ENCODE measurements at regions not wholly inside any gene's neighbourhood (a gene's known extent, or its start where the extent isn't known, plus 50 kb on each side); places are given as distances from the start of the nearest gene placed in this dataset.

DNA sequence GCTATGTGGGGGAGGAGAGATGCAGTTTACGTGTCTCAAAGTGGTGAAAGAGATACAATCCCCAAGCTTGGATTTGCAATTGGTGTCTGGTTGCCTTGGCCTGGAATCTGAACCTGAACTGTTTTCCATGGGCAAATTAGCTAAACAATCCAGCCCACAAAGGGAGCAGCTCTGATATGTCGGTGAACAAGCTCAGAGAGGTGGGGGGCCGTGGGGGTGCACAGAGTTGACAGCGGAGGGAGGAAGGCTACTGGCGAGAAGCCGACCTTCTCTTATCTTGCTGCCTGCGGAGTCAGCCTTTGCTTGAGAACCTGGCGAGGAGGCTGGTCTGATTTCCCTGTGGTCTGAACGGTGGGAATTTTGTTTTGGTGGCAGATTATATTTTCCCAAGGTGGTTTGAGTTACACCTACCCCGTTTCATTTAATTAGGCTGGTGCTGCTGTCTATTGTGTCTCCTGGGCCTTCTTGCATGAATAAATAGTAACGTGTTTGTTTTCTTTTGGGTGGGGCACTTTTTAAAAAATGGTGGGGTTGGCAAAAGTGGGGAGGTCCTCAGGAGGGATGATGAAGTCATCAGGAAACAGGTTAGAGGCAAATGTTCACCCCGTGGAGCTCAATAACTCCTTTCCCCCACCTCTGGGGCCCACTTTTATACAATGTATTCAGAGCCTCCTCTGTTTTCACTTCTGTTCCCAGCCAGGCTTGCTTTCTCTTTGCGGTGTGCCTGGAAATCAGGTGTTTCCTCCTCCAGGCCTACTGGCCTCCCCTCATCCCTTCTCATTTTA is 80.9 kb upstream of the IGFBP5 start:
- 79% methylated on average over 11 of the region's 13 CpGs for WGBS (ENCODE audit: insufficient coverage)
- DNase-seq: no peak
- H3K27ac Mint-ChIP-seq: no peak overlapping the region
- intact Hi-C loops (cut with micrococcal nuclease): no loop called here
- no peaks in the 10 kb centered on the region for H3K79me2 ChIP-seq (ENCODE audit: insufficient read depth, low read length)
- no peak overlapping the region for H3K4me2 ChIP-seq (replicated peaks; ENCODE audit: extremely low read depth, low read length, poor library complexity, severe bottlenecking)
- no peak overlapping the region for H3K4me3 ChIP-seq (replicated peaks in 1 of 3; ENCODE audit: low read depth in 2 of 3, low read length in 3 of 3)
- H3K4me1 ChIP-seq (ENCODE audit: control insufficient read depth in 1 of 2, insufficient read depth in 2 of 2, low read length in 2 of 2): no peaks in the 10 kb centered on the region
- H4K20me1 ChIP-seq (ENCODE audit: insufficient read depth, low read length): no peaks in the 10 kb centered on the region
- no peak overlapping the region for H3K9ac ChIP-seq (ENCODE audit: insufficient read depth, low read length, poor library complexity, severe bottlenecking)
- H3K4me3 Mint-ChIP-seq: no peak overlapping the region
- TF ChIP-seq, protein P1, sequence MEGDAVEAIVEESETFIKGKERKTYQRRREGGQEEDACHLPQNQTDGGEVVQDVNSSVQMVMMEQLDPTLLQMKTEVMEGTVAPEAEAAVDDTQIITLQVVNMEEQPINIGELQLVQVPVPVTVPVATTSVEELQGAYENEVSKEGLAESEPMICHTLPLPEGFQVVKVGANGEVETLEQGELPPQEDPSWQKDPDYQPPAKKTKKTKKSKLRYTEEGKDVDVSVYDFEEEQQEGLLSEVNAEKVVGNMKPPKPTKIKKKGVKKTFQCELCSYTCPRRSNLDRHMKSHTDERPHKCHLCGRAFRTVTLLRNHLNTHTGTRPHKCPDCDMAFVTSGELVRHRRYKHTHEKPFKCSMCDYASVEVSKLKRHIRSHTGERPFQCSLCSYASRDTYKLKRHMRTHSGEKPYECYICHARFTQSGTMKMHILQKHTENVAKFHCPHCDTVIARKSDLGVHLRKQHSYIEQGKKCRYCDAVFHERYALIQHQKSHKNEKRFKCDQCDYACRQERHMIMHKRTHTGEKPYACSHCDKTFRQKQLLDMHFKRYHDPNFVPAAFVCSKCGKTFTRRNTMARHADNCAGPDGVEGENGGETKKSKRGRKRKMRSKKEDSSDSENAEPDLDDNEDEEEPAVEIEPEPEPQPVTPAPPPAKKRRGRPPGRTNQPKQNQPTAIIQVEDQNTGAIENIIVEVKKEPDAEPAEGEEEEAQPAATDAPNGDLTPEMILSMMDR (IDR thresholded peaks at IDR 0.05): no peak
- no peaks in the 10 kb centered on the region for H3K36me3 Mint-ChIP-seq
- peaks cover 0 to 4% (median 3%) of the 10 kb centered on the region in 3 donors for H3K27me3 Mint-ChIP-seq (ENCODE audit: low read depth in 3 of 3)
- H3K27me3 ChIP-seq (ENCODE audit: control insufficient read depth in 2 of 2, insufficient read depth in 2 of 2, low read length in 2 of 2): no peaks in the 10 kb centered on the region
- H2AFZ ChIP-seq (ENCODE audit: insufficient read depth, low read depth, low read length, poor library complexity, severe bottlenecking): no peak overlapping the region
- H3K9me3 Mint-ChIP-seq: peaks cover 4 to 18% (median 9%) of the 10 kb centered on the region in 7 donors
- H3K9me3 ChIP-seq (replicated peaks in 1 of 2; ENCODE audit: control insufficient read depth in 1 of 2, insufficient read depth in 1 of 2, low read length in 2 of 2): peaks cover 0 to 6% of the 10 kb centered on the region in 2 donors
- H3K36me3 ChIP-seq (replicated peaks in 1 of 2; ENCODE audit: control insufficient read depth in 1 of 2, insufficient read depth in 2 of 2, low read length in 2 of 2): no peaks in the 10 kb centered on the region
- H3K4me1 Mint-ChIP-seq: no peaks in the 10 kb centered on the region
- no peak overlapping the region for H3K27ac ChIP-seq (ENCODE audit: low read depth in 1 of 2, low read length in 2 of 2)

DNA sequence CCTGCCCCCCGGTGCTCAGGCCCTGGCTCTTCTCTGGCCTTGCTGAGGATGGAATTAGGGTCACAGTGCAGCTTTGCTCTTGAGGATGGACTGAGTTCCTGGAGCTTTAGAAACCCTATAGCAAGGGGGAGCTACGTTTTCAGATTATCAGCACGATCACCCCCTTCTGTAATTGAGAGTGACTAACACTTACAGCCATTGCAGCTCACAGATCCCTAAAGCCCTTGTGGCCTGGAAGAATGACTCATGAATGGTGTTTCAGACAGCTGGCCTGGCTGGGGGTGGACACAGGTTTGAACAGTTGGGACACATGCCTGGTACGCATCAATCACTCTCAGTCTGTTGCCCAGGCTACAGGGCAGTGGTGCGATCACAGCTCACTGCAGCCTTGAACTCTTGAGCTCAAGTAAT is 79.7 kb upstream of the IGFBP5 start:
- Mint-ChIP-seq H3K27ac (no peak overlapping the region), H3K36me3 (no peaks in the 10 kb centered on the region), H3K4me3 (no peak overlapping the region), H3K9me3 (peaks cover 6 to 15% (median 12%) of the 10 kb centered on the region in 7 donors), H3K27me3 (ENCODE audit: low read depth in 3 of 3) (peaks cover 0 to 4% (median under 1%) of the 10 kb centered on the region in 3 donors), H3K4me1 (peaks cover under 1% of the 10 kb centered on the region)
- H3K36me3 ChIP-seq (replicated peaks in 1 of 2; ENCODE audit: control insufficient read depth in 1 of 2, insufficient read depth in 2 of 2, low read length in 2 of 2): no peaks in the 10 kb centered on the region
- H3K4me2 ChIP-seq (replicated peaks; ENCODE audit: extremely low read depth, low read length, poor library complexity, severe bottlenecking): no peak overlapping the region
- H2AFZ ChIP-seq (ENCODE audit: insufficient read depth, low read depth, low read length, poor library complexity, severe bottlenecking): no peak overlapping the region
- H3K9me3 ChIP-seq (replicated peaks in 1 of 2; ENCODE audit: control insufficient read depth in 1 of 2, insufficient read depth in 1 of 2, low read length in 2 of 2): peaks cover 0 to 7% of the 10 kb centered on the region in 2 donors
- intact Hi-C loops (cut with micrococcal nuclease): no loop called here
- no peak overlapping the region for H3K9ac ChIP-seq (ENCODE audit: insufficient read depth, low read length, poor library complexity, severe bottlenecking)
- WGBS (ENCODE audit: insufficient coverage): 96% methylated on average over 4 of the region's 5 CpGs
- H3K27me3 ChIP-seq (ENCODE audit: control insufficient read depth in 2 of 2, insufficient read depth in 2 of 2, low read length in 2 of 2): no peaks in the 10 kb centered on the region
- H4K20me1 ChIP-seq (ENCODE audit: insufficient read depth, low read length): no peaks in the 10 kb centered on the region
- no peak overlapping the region for H3K4me3 ChIP-seq (replicated peaks in 1 of 3; ENCODE audit: low read depth in 2 of 3, low read length in 3 of 3)
- H3K27ac ChIP-seq (ENCODE audit: low read depth in 1 of 2, low read length in 2 of 2): no peak overlapping the region
- no peaks in the 10 kb centered on the region for H3K79me2 ChIP-seq (ENCODE audit: insufficient read depth, low read length)
- H3K4me1 ChIP-seq (ENCODE audit: control insufficient read depth in 1 of 2, insufficient read depth in 2 of 2, low read length in 2 of 2): no peaks in the 10 kb centered on the region
- TF ChIP-seq, protein P1 (IDR thresholded peaks at IDR 0.05): no peak
- no peak for DNase-seq

Measured in CD14-positive monocyte (primary cell).